ENCODE measurements at regions not wholly inside any gene's neighbourhood (a gene's known extent, or its start where the extent isn't known, plus 50 kb on each side); places are given as distances from the start of the nearest gene placed in this dataset.

DNA sequence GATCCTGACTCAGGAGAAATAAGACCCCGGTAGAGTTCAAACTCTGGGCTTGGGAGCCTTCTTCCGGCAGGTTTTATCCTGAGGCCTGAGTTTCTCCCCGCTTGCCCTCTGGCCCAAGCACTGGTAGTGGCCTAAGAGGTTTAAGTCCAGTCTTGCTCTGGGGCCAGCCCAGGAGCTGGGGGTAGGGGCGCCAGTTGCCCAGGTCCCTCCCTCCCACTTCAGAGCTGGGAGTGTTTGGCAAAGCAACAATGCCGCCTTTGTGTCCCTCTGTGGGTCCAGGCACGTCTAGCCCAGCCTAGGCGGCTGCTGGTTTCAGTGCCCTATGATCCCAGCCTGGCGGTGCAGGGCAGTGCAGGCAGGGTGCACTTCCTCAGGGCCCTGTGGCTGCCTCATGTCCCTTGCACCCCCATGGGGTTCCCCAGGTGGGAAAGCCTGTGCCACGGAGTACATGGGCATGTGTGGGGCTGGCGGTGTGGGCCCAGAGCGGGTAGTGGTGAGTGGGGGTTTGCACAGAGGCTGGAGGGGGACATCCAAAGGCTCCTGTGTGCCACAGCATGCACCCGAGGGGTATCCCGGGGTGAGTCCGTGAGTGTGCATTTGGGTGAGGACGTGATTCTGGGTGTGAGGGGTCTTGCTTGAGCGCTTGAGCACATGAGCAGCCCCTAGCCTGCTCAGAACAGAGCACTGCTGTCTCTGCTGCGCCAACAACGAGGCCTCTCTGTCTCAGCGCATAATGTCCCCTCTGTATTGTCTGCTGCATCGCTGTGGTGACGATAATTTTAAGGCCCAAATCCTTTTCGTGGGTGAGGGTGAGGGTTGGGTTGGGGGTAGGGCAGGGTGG, 61.7 kb upstream of the PSD2 start:
- Histone ChIP-seq H3K4me1 (ENCODE audit: control insufficient read depth in 1 of 2, insufficient read depth in 2 of 2, low read length in 2 of 2) (peaks cover 9 to 12% of the 10 kb centered on the region in 2 donors), H3K9ac (ENCODE audit: low read depth in 1 of 2, low read length in 2 of 2) (no peak overlapping the region), H3K4me3 (ENCODE audit: low read depth in 1 of 2, low read length in 2 of 2) (no peak overlapping the region), H3K36me3 (ENCODE audit: control insufficient read depth in 1 of 2, insufficient read depth in 2 of 2, low read length in 2 of 2) (no peaks in the 10 kb centered on the region), H3K27me3 (ENCODE audit: control insufficient read depth in 1 of 2, insufficient read depth in 2 of 2, low read length in 2 of 2) (no peaks in the 10 kb centered on the region), H3K27ac (ENCODE audit: low read depth, low read length) (no peak overlapping the region), H3K9me3 (ENCODE audit: control insufficient read depth in 1 of 2, low read length in 2 of 2) (no peaks in the 10 kb centered on the region)

- H3K4me3 ChIP-seq (ENCODE audit: low read depth in 1 of 2, low read length in 2 of 2), result no peak overlapping the region
- H3K27me3 ChIP-seq (ENCODE audit: control insufficient read depth in 1 of 2, insufficient read depth in 2 of 2, low read length in 2 of 2), result no peaks in the 10 kb centered on the region
- H3K4me1 ChIP-seq (ENCODE audit: control insufficient read depth in 1 of 2, insufficient read depth in 2 of 2, low read length in 2 of 2), result peaks cover 10 to 12% of the 10 kb centered on the region in 2 donors
- H3K27ac ChIP-seq (ENCODE audit: low read depth, low read length), result no peak overlapping the region
- H3K9me3 ChIP-seq (ENCODE audit: control insufficient read depth in 1 of 2, low read length in 2 of 2), result no peaks in the 10 kb centered on the region
- H3K9ac ChIP-seq (ENCODE audit: low read depth in 1 of 2, low read length in 2 of 2), result no peak overlapping the region
- H3K36me3 ChIP-seq (ENCODE audit: control insufficient read depth in 1 of 2, insufficient read depth in 2 of 2, low read length in 2 of 2), result no peaks in the 10 kb centered on the region
These were observed 61.1 kb upstream of the PSD2 start for GRCh38 chr5:139734539-139734916.

- Histone ChIP-seq H3K4me1 (ENCODE audit: control insufficient read depth in 1 of 2, insufficient read depth in 2 of 2, low read length in 2 of 2) (peaks cover 7 to 8% of the 10 kb centered on the region in 2 donors), H3K27me3 (ENCODE audit: control insufficient read depth in 1 of 2, insufficient read depth in 2 of 2, low read length in 2 of 2) (no peaks in the 10 kb centered on the region), H3K36me3 (ENCODE audit: control insufficient read depth in 1 of 2, insufficient read depth in 2 of 2, low read length in 2 of 2) (no peaks in the 10 kb centered on the region), H3K27ac (ENCODE audit: low read depth, low read length) (no peak overlapping the region), H3K9ac (ENCODE audit: low read depth in 1 of 2, low read length in 2 of 2) (no peak overlapping the region), H3K4me3 (ENCODE audit: low read depth in 1 of 2, low read length in 2 of 2) (no peak overlapping the region), H3K9me3 (ENCODE audit: control insufficient read depth in 1 of 2, low read length in 2 of 2) (no peaks in the 10 kb centered on the region)
These were observed 57.1 kb upstream of the PSD2 start for GRCh38 chr5:139738193-139739149.

DNA sequence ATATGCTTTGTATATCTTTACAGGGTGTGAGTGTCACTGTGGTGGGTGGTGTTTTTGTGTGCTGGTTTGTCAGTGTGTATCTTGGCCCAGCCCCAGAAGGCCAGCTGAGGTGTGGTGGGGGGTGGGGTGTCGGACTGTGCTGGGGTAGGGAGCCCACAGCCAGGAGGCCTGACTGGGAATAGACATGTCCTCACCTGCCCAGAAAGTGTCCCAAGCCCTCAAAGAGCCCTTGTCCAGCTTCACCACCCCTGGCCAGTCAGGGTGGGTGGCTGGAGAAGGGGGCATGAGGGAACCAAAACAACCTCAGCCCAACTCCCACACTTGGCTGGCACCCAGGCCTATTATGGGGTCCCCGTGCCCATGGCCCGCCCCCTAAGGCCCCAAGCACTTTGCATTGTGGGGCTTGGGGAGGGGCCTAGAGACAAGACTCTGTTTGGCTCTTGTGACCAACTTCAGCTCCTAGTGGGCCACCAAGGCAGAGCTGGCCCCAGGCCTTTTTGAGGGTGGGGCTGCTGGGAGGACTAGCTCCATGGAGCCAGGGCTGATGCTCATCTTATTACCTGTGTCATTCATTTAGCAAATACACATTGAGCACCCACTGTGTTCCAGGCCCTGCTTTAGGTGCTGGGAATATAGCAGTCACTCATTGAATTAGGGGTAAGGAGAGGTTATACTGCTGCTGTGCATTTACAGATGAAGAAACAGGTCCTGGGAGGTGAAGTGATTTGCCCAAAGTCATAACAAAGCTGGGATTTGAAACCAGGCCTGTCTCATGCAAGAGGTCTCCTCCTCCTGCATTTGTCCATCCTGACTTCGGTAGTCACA, 56.2 kb upstream of the PSD2 start:
- Histone ChIP-seq H3K4me3 (ENCODE audit: low read depth in 1 of 2, low read length in 2 of 2) (no peak overlapping the region), H3K4me1 (ENCODE audit: control insufficient read depth in 1 of 2, insufficient read depth in 2 of 2, low read length in 2 of 2) (peaks cover 2 to 4% of the 10 kb centered on the region in 2 donors), H3K36me3 (ENCODE audit: control insufficient read depth in 1 of 2, insufficient read depth in 2 of 2, low read length in 2 of 2) (no peaks in the 10 kb centered on the region), H3K27ac (ENCODE audit: low read depth, low read length) (no peak overlapping the region), H3K9ac (ENCODE audit: low read depth in 1 of 2, low read length in 2 of 2) (no peak overlapping the region), H3K27me3 (ENCODE audit: control insufficient read depth in 1 of 2, insufficient read depth in 2 of 2, low read length in 2 of 2) (no peaks in the 10 kb centered on the region), H3K9me3 (ENCODE audit: control insufficient read depth in 1 of 2, low read length in 2 of 2) (no peaks in the 10 kb centered on the region)

DNA sequence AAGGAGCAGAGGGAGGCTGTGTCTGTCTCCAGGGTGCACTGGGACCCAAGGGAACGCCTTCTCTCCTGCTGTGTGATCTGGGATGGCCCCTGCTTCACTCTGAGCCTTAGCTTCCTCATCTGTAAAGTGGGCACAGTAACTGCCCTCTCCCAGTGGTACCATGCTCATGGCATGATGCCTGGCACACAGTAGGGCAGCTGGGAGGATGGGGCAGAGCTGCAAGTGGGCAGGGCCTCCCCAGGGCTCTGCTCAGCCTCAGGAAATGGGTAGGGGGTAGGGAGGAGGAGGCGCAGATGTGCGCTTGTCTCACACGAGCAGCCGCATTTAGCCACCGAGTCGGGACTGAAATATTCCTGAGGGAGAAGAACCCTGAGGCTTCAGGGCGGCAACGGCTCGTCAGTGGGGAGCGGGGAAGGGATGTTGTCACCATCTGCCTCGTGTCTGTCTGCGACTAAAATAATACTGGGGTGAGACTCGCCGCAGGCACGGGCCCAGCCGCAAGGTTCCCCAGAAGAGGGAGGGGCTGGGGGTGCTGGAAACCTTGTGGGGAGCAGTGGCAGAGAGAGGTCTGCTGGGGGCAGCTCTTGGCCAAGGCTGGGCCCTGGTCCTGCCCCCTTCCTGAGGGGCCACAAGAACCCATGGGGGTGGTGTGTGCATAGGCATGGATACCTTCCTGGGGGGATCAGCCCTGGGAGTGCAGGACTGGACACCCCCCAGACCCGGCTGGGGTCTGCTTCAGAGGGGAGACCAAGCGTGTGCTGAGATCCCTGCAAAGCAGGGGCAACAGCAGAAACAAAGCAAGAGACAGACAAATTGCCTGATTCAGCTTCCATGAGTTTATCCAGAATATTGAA, 55.2 kb upstream of the PSD2 start:
- H3K9ac ChIP-seq (ENCODE audit: low read depth in 1 of 2, low read length in 2 of 2), result no peak overlapping the region

GRCh38 chr5:139740992-139741672, 54.5 kb upstream of the PSD2 start:
- no peaks in the 10 kb centered on the region for H3K36me3 ChIP-seq (ENCODE audit: control insufficient read depth in 1 of 2, insufficient read depth in 2 of 2, low read length in 2 of 2)
- no peaks in the 10 kb centered on the region for H3K9me3 ChIP-seq (ENCODE audit: control insufficient read depth in 1 of 2, low read length in 2 of 2)
- H3K9ac ChIP-seq (ENCODE audit: low read depth in 1 of 2, low read length in 2 of 2), result no peak overlapping the region
- peaks cover 3 to 12% of the 10 kb centered on the region in 2 donors for H3K27me3 ChIP-seq (ENCODE audit: control insufficient read depth in 1 of 2, insufficient read depth in 2 of 2, low read length in 2 of 2)
- H3K4me1 ChIP-seq (ENCODE audit: control insufficient read depth in 1 of 2, insufficient read depth in 2 of 2, low read length in 2 of 2), result peaks cover 6 to 10% of the 10 kb centered on the region in 2 donors
- H3K27ac ChIP-seq (ENCODE audit: low read depth, low read length), result no peak overlapping the region
- H3K4me3 ChIP-seq (ENCODE audit: low read depth in 1 of 2, low read length in 2 of 2), result no peak overlapping the region

More for the DNA sequence above, 55.2 kb upstream of the PSD2 start:
- Histone ChIP-seq H3K36me3 (ENCODE audit: control insufficient read depth in 1 of 2, insufficient read depth in 2 of 2, low read length in 2 of 2) (no peaks in the 10 kb centered on the region), H3K4me1 (ENCODE audit: control insufficient read depth in 1 of 2, insufficient read depth in 2 of 2, low read length in 2 of 2) (peaks cover 0 to 4% of the 10 kb centered on the region in 2 donors), H3K9me3 (ENCODE audit: control insufficient read depth in 1 of 2, low read length in 2 of 2) (no peaks in the 10 kb centered on the region), H3K4me3 (ENCODE audit: low read depth in 1 of 2, low read length in 2 of 2) (no peak overlapping the region), H3K27ac (ENCODE audit: low read depth, low read length) (no peak overlapping the region), H3K27me3 (ENCODE audit: control insufficient read depth in 1 of 2, insufficient read depth in 2 of 2, low read length in 2 of 2) (peaks cover 0 to 5% of the 10 kb centered on the region in 2 donors)

GRCh38 chr5:139741823-139742172, 53.8 kb upstream of the PSD2 start:
- Histone ChIP-seq H3K9me3 (ENCODE audit: control insufficient read depth in 1 of 2, low read length in 2 of 2) (no peaks in the 10 kb centered on the region), H3K4me3 (ENCODE audit: low read depth in 1 of 2, low read length in 2 of 2) (no peak overlapping the region), H3K36me3 (ENCODE audit: control insufficient read depth in 1 of 2, insufficient read depth in 2 of 2, low read length in 2 of 2) (no peaks in the 10 kb centered on the region), H3K27ac (ENCODE audit: low read depth, low read length) (no peak overlapping the region), H3K27me3 (ENCODE audit: control insufficient read depth in 1 of 2, insufficient read depth in 2 of 2, low read length in 2 of 2) (peaks cover 6 to 19% of the 10 kb centered on the region in 2 donors), H3K4me1 (ENCODE audit: control insufficient read depth in 1 of 2, insufficient read depth in 2 of 2, low read length in 2 of 2) (peaks cover 8 to 16% of the 10 kb centered on the region in 2 donors), H3K9ac (ENCODE audit: low read depth in 1 of 2, low read length in 2 of 2) (no peak overlapping the region)

DNA sequence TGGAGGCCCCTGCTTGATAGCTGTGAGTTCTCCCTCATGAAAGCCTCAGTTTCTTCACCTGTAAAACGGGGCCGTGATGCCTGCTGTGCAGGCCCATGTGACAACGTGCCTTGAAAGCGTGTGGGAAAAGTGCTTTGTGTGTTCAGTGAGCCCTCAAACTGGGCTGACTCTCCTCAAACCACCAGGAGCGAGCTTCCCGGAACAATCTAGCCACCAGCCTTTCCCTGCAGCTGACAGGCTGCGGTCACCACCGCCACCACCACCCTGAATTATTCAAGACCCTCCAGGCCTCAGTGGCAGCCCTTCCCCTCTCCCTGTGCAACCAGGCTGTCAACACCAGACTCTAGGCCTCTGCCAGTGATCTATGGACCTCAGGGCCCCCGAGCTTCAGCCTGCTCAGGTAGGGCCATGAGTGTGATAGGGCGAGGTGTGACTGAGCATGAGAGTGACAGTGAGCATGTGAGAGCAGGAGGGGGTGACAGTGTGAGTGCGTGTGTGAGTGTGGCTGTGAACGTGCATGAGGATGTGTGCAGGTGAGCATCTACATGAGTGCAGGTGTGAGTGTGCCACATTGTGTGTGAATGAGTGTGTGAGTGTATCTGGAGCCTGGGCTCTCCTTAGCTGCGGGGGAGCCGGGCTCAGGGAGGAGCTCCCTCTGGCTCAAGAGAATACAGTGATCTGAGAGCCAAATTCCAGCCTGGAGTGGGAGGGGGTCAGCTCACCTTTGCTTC, 53.3 kb upstream of the PSD2 start:
- peaks cover 13 to 21% of the 10 kb centered on the region in 2 donors for H3K4me1 ChIP-seq (ENCODE audit: control insufficient read depth in 1 of 2, insufficient read depth in 2 of 2, low read length in 2 of 2)
- H3K9me3 ChIP-seq (ENCODE audit: control insufficient read depth in 1 of 2, low read length in 2 of 2), result no peaks in the 10 kb centered on the region
- H3K36me3 ChIP-seq (ENCODE audit: control insufficient read depth in 1 of 2, insufficient read depth in 2 of 2, low read length in 2 of 2), result no peaks in the 10 kb centered on the region
- H3K27ac ChIP-seq (ENCODE audit: low read depth, low read length), result no peak overlapping the region
- H3K27me3 ChIP-seq (ENCODE audit: control insufficient read depth in 1 of 2, insufficient read depth in 2 of 2, low read length in 2 of 2), result peaks cover 11 to 24% of the 10 kb centered on the region in 2 donors
- no peak overlapping the region for H3K4me3 ChIP-seq (ENCODE audit: low read depth in 1 of 2, low read length in 2 of 2)
- H3K9ac ChIP-seq (ENCODE audit: low read depth in 1 of 2, low read length in 2 of 2), result no peak overlapping the region

Data from duodenal mucosa (tissue), 2 donors.